Erythroblast (primary cell): ENCODE measurements at regions not wholly inside any gene's neighbourhood (a gene's known extent, or its start where the extent isn't known, plus 50 kb on each side); places are given as distances from the start of the nearest gene placed in this dataset.

ENCODE experiments used
- GATA1 ChIP-seq: IDR thresholded peaks from 2 replicates; pipeline ENCODE4 v1.6.1; 2011; ENCODE audit warnings: low read depth, mild to moderate bottlenecking, control low read depth, low read length, moderate library complexity
- POLR2A ChIP-seq: IDR thresholded peaks from 2 replicates; pipeline ENCODE4 v1.6.1; 2011; ENCODE audit warnings: mild to moderate bottlenecking, low read length

DNA sequence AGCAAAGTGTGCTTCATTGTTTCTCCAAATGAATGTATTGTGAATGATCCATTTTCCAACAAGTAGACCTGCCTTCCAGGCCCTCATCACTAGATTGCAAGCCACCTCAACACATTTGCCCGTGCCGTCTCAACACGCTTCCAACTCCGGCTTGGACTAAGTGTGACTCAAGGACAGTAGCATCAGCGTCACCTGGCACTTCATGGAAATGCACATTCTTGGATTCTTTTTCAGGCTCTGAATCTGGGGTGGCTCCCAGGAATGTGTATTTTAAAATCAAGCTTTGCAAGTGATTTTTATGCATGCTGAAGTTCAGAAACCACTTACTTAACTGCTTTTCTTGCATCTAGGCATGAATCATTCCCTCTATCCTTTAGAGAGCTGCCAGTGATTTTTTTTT, 129.6 kb upstream of the EEF1E1 start:
- TF ChIP-seq POLR2A = no peak
- no peak for TF ChIP-seq GATA1
